HG02642 (cell line): ENCODE measurements at regions not wholly inside any gene's neighbourhood (a gene's known extent, or its start where the extent isn't known, plus 50 kb on each side); places are given as distances from the start of the nearest gene placed in this dataset.

Source experiments
- ATAC-seq: cut with Tn5 transposase; IDR thresholded peaks from one replicate; pipeline ENCODE4 v1.9.1; 2021; ENCODE audit warnings: mild to moderate bottlenecking; ENCODE audit not compliant: unreplicated experiment, poor library complexity

DNA sequence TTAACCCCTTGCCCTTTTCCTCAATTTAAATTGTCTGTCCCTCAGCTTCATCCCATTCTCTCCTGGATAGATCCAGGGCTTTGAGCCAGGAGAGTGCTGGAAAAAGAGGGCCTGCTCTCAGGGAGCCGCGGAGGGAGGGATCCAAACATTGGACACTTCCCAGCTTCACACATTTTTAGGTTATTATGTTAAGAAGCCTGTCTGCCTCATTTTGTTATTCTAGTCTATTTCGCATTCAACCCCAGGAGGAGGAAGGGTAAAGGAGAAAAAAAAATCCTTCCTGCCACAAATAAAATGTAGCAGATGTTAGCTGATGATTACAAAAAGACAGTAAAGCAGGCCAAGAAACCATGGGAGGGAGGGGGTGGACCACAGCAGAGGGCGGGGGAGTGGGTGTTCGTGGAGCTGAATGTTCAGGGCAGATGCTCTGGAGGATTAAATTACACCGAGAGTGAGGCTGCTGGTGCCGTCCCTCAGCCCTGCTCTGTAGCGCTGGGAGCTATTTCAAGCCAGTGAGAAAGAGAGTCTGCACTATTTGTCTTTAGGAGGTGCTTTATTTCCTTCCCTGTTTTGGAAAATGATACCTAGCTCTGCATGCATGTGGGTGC, 60.6 kb upstream of the ZFR start:
- peak; percentile 44 for ATAC-seq

DNA sequence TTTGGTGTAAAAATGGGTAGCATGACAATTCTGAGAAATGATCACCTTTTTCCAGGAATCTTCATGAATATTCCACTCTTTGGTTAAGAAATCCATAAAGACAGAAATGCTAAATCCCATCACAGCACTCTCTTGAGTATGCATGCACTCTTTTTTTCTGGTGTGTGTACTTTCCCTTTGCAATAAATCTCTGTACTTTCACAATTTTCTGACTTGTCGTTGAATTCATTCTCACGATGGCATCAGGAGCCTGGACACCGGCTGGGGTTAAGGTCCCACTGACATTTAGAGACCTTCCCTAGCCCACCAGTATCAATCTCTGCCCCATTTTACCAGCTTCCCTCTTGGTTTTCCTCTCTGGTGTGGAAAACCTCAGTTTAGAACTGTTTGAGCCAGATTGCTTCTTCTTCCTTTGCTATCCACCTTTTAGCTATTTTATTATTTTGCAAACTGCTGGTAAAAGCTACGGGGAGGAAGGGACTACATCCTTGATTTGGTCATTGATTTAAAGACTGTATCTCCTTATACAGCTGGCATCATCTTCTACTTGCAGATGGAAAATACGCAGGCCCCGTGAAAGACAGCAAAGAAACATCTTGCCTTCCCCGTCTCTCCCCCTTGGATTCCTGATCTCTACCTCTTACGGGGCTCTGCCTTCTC, 59.9 kb upstream of the ZFR start:
- no peak for ATAC-seq

DNA sequence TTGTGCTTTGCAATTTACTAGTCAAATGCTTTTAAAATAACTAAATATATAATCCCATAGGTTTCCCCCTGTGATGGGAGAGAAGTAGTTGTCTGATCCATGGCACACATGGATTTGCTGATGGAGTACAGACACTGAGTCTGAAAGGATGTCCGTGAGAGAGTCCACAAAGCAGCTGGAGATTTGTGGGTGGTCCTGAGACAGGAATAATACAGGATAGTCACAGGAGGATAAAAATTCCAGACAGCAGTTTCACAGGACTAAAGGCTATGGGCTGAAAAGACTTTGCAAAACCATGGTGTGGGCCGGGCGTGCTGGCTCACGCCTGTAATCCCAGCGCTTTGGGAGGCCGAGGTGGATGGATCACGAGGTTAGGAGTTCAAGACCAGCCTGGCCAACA, 58.7 kb upstream of the ZFR start:
- no peak for ATAC-seq

DNA sequence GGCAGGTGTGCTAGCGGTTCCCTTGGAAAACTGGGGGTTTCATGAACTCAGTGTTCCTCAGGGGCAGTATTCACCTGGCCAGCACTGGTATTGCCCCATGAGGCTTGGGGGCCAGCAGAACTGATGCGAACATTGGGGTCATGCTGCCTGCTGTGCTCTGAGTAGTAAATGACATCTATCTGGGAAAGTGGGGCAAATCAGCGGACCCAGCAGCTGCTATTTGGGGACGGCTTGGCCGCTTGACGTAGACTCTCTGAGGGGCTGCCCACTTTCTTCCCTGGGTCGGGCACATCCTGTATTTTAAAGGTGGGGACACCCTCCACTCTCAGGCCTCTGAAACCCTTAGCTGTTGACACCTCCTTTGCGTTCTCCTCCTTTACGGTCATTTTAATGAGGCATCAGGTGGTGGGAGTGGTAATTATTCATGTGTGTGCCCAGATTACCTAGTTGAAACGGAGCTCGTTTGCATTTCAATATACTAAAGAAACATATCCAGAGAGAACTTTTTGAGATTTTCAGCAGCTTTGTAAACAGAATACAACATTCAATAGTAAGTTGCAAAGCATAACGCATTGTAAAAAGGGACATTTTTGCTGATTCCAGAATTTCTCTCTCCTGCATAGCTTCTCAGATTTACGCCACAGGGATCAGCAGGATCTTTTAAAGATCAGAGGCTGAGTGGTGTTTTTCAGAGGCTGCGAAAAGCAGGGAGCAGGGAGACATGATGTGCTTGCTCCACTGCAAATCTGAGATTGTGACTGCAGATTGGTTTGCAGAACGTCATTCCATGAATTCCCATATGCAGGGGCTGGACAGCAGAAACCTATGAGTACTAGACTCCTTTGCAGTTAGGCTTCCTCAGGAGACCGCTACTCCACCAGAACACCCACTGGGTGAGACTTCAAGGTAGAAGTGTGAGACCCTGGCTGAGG, 56.8 kb upstream of the ZFR start:
- ATAC-seq = no peak

DNA sequence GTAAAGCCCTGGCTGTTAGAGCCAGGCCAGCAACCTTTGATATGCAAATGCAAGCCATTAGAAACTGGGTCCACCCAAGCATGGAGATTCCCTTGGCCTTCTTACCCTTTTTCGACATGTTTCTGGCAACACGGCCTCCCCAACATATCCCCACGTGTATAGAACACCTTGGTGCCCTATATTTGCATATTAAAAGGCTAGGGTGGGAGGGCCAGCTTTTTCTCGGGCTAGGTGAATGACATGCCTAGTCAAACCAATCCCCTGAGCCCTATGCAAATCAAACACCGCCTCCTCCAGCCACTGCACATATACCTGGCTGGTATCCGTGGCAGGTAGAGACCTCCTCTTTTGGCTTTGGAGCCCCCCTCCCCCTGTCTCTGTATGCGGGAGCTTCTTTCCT, 55.6 kb upstream of the ZFR start:
- no peak for ATAC-seq

DNA sequence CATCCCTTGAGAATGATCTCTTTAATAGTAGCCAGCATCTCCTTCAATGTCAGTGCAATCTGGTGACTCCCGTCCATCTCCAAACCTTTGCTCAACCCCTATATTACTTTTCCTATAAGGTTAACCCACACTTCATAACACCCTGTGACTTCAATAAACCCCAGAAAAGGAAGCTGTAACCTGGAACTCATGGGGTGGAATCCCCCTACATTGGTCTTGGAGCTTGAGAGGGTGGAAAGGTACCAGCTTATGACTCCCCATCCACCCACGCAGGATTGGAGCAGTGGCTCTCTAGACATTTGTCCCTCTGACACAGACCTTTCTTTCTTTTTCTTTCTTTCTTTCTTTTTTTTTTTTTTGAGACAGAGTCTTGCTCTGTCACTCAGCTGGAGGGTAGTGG, 54.7 kb upstream of the ZFR start:
- no peak for ATAC-seq

DNA sequence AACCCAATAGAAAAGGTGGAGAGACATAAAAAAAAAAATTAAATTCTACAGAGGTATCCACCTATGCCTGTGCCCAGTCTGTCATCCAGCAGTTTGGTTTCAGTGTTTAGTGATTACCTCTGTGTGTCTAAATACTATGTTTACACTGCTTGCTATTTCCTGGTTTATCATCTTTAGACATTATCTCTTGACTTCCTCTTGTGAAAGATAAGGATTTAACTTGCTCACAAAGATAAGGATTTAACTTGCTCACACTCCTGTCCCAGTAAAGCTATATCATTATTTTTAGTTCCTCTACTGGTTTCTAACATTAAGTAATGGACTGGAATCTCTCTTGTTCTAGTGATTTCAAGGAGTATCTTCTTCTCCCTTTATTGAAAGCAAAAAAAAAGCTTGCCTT, 53.9 kb upstream of the ZFR start:
- no peak for ATAC-seq

DNA sequence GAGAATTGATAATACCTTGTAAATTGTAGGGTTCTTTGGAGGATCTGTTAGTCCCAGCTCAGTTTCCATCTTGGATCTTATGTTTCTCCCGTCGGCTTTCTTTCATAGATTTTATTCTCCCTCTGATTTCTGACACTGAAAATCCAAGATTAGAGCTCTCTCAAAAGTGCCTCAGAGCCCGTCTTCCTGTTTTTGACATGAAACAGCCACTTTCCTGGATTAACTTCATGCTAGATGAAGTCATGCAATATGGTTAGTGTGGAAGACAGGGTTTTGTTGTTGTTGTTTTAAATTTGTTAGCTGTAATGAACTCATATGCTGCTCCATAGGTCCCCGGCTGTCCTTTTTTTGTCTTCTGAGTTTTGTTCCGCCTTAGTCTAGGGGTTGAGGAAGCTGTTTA, 51.6 kb upstream of the ZFR start:
- no peak for ATAC-seq

DNA sequence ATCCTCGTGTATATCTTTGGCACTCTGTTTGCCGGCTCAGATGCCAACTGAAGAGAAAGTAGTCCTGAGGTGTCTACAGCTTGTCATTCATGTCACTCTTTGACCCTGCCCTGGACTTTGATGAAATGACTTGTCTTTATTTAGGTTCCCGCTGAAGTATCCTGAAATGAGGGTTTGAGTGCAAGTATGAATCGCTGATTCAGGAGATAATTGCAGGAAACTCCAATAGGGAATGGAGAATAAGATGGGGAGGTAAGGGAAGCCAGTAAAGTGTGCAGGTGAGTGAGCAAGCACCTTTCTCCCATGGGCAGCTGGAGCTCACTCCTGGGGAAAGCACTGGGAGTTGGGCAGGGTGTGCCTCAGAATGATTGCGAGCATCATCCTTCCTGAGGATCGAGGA, 50.3 kb upstream of the ZFR start:
- no peak for ATAC-seq
